HUES6 (cell line): ENCODE measurements at regions not wholly inside any gene's neighbourhood (a gene's known extent, or its start where the extent isn't known, plus 50 kb on each side); places are given as distances from the start of the nearest gene placed in this dataset.

Experiments
- H3K27ac ChIP-seq: 2 replicates; pipeline ENCODE4 v1.7.0; 2013; ENCODE audit warnings: low read depth, mild to moderate bottlenecking, low read length, inconsistent platforms
- H3K27me3 ChIP-seq: 2 replicates; pipeline ENCODE4 v1.6.1; 2013; ENCODE audit warnings: low read length; ENCODE audit not compliant: control insufficient read depth, insufficient read depth
- H3K36me3 ChIP-seq: 2 replicates; pipeline ENCODE4 v1.6.1; 2013; ENCODE audit warnings: low read length; ENCODE audit not compliant: control insufficient read depth, insufficient read depth
- H3K4me1 ChIP-seq: 2 replicates; pipeline ENCODE4 v1.6.1; 2013; ENCODE audit warnings: low read length; ENCODE audit not compliant: control insufficient read depth, insufficient read depth
- H3K4me3 ChIP-seq: 2 replicates; pipeline ENCODE4 v1.5.1; 2013; ENCODE audit warnings: low read depth, low read length
- H3K9ac ChIP-seq: one replicate; pipeline ENCODE4 v1.6.1; 2013; ENCODE audit warnings: mild to moderate bottlenecking, low read length
- H3K9me3 ChIP-seq: 2 replicates; pipeline ENCODE4 v1.6.1; 2013; ENCODE audit warnings: low read depth, low read length; ENCODE audit not compliant: control insufficient read depth, insufficient read depth

GRCh38 chr2:83528767-83529166 lies 930.3 kb downstream of the SUCLG1 start:
- Histone ChIP-seq H3K9me3 (no peaks in the 10 kb centered on the region), H3K27ac (no peak overlapping the region), H3K4me1 (no peaks in the 10 kb centered on the region), H3K27me3 (no peaks in the 10 kb centered on the region), H3K9ac (no peak overlapping the region), H3K4me3 (no peak overlapping the region), H3K36me3 (no peaks in the 10 kb centered on the region)

- Histone ChIP-seq H3K4me3 (no peak overlapping the region), H3K27me3 (no peaks in the 10 kb centered on the region), H3K9ac (no peak overlapping the region), H3K27ac (no peak overlapping the region), H3K9me3 (no peaks in the 10 kb centered on the region), H3K4me1 (no peaks in the 10 kb centered on the region), H3K36me3 (no peaks in the 10 kb centered on the region)
Observed at GRCh38 chr2:83522891-83523493, 936.1 kb downstream of the SUCLG1 start.

GRCh38 chr2:83517727-83518368 lies 941.2 kb downstream of the SUCLG1 start:
- Histone ChIP-seq H3K36me3 (no peaks in the 10 kb centered on the region), H3K4me3 (no peak overlapping the region), H3K27ac (no peak overlapping the region), H3K4me1 (no peaks in the 10 kb centered on the region), H3K27me3 (no peaks in the 10 kb centered on the region), H3K9ac (no peak overlapping the region), H3K9me3 (no peaks in the 10 kb centered on the region)

GRCh38 chr2:83516503-83516902 lies 942.6 kb downstream of the SUCLG1 start:
- Histone ChIP-seq H3K36me3 (no peaks in the 10 kb centered on the region), H3K27me3 (no peaks in the 10 kb centered on the region), H3K27ac (no peak overlapping the region), H3K4me3 (no peak overlapping the region), H3K9me3 (no peaks in the 10 kb centered on the region), H3K9ac (no peak overlapping the region), H3K4me1 (no peaks in the 10 kb centered on the region)

GRCh38 chr2:83487451-83487850 lies 971.6 kb downstream of the SUCLG1 start:
- Histone ChIP-seq H3K36me3 (no peaks in the 10 kb centered on the region), H3K27me3 (no peaks in the 10 kb centered on the region), H3K4me1 (no peaks in the 10 kb centered on the region)

GRCh38 chr2:83481436-83481835 lies 977.6 kb downstream of the SUCLG1 start:
- H3K4me1 ChIP-seq, result no peaks in the 10 kb centered on the region
- H3K4me3 ChIP-seq, result no peak overlapping the region
- H3K9me3 ChIP-seq, result no peaks in the 10 kb centered on the region
- no peaks in the 10 kb centered on the region for H3K36me3 ChIP-seq
- H3K9ac ChIP-seq, result no peak overlapping the region
- no peaks in the 10 kb centered on the region for H3K27me3 ChIP-seq
- H3K27ac ChIP-seq, result no peak overlapping the region

More at GRCh38 chr2:83487451-83487850, 971.6 kb downstream of the SUCLG1 start:
- no peak overlapping the region for H3K4me3 ChIP-seq
- H3K9ac ChIP-seq, result no peak overlapping the region
- H3K27ac ChIP-seq, result no peak overlapping the region
- no peaks in the 10 kb centered on the region for H3K9me3 ChIP-seq

- Histone ChIP-seq H3K4me1 (no peaks in the 10 kb centered on the region), H3K4me3 (no peak overlapping the region), H3K36me3 (no peaks in the 10 kb centered on the region), H3K27me3 (no peaks in the 10 kb centered on the region), H3K9ac (no peak overlapping the region), H3K9me3 (no peaks in the 10 kb centered on the region), H3K27ac (no peak overlapping the region)
Observed at GRCh38 chr2:83478037-83478436, 981.0 kb downstream of the SUCLG1 start.

GRCh38 chr2:83475371-83475770 lies 983.7 kb downstream of the SUCLG1 start:
- Histone ChIP-seq H3K9ac (no peak overlapping the region), H3K4me3 (no peak overlapping the region), H3K27ac (no peak overlapping the region)

GRCh38 chr2:83471655-83472054 lies 987.4 kb downstream of the SUCLG1 start:
- Histone ChIP-seq H3K4me3 (no peak overlapping the region), H3K27me3 (no peaks in the 10 kb centered on the region), H3K36me3 (no peaks in the 10 kb centered on the region), H3K4me1 (no peaks in the 10 kb centered on the region), H3K9me3 (no peaks in the 10 kb centered on the region), H3K27ac (no peak overlapping the region), H3K9ac (no peak overlapping the region)

More at GRCh38 chr2:83475371-83475770, 983.7 kb downstream of the SUCLG1 start:
- no peaks in the 10 kb centered on the region for H3K9me3 ChIP-seq
- no peaks in the 10 kb centered on the region for H3K36me3 ChIP-seq
- H3K4me1 ChIP-seq, result no peaks in the 10 kb centered on the region
- H3K27me3 ChIP-seq, result no peaks in the 10 kb centered on the region

GRCh38 chr2:83470928-83471327 lies 988.2 kb downstream of the SUCLG1 start:
- Histone ChIP-seq H3K27me3 (no peaks in the 10 kb centered on the region), H3K4me3 (no peak overlapping the region), H3K4me1 (no peaks in the 10 kb centered on the region), H3K9me3 (no peaks in the 10 kb centered on the region), H3K27ac (no peak overlapping the region), H3K36me3 (no peaks in the 10 kb centered on the region), H3K9ac (no peak overlapping the region)

GRCh38 chr2:83464444-83464843 lies 994.6 kb downstream of the SUCLG1 start:
- Histone ChIP-seq H3K36me3 (no peaks in the 10 kb centered on the region), H3K9me3 (no peaks in the 10 kb centered on the region), H3K9ac (no peak overlapping the region), H3K4me1 (no peaks in the 10 kb centered on the region), H3K4me3 (no peak overlapping the region), H3K27ac (no peak overlapping the region), H3K27me3 (no peaks in the 10 kb centered on the region)
